ENCODE measurements at regions not wholly inside any gene's neighbourhood (a gene's known extent, or its start where the extent isn't known, plus 50 kb on each side); places are given as distances from the start of the nearest gene placed in this dataset.
"Not testable (repeated sequence)": the region's sequence is repeated elsewhere in the genome, so short reads cannot be mapped to it uniquely, and the experiment has no call there.

DNA sequence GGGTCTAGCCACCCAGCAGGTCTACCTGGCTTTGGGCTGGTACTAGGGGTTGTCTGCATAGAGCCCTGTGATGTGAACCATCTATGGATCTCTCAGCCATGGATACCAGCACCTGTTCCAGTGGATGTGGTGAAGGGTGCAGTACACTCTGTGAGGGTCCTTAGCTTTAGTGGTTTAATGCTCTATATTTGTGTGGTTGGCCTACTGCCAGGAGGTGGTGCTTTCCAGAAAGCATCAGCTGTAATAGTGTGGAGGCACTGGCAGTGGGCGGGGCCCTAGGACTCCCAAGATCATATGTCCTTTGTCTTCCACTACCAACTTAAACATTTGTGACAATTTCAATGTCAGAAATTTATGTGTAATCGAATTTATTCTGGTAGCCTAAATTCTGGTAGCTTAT lies 1065.1 kb downstream of the RPIA start:
- H3K27me3 ChIP-seq (ENCODE audit: control insufficient read depth, insufficient read depth, low read length); H3K4me3 ChIP-seq (ENCODE audit: insufficient read depth, low read depth, low read length); DNase-seq; H3K36me3 ChIP-seq (replicated peaks; ENCODE audit: control insufficient read depth, insufficient read depth, low read length): not testable (repeated sequence)

DNA sequence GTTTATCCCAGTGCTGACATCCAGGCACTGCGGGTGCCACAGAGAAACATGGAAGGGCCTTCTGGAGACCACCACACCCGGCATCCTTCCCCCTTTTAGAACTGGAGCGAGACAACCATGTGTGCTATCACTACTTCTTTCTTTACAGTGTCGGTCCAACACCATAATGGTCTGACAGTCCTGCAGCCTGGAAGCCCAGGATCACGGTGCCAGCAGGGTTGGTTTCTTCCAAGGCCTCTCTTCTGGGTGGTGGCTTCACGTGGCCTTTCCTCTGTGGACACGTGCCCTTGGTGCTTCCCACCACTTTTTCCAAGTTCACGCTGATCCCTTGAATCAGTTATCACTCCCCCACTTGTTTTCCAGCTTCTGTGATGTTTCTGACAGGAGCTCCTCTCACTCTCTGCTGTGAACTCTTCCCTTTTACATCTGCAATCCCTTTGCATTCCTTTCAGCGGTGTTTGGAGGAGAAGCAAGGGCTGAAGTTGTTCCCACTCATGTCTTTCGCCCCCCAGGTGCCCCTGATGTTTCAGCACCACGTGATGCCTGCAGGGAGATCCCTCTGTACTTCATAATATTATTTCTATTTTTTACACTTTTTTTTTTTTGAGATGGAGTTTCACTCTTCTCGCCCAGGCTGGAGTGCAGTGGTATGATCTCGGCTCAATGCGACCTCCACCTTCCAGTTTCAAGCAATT lies 1067.0 kb downstream of the RPIA start:
- not testable (repeated sequence) for DNase-seq; H3K36me3 ChIP-seq (replicated peaks; ENCODE audit: control insufficient read depth, insufficient read depth, low read length); H3K27me3 ChIP-seq (ENCODE audit: control insufficient read depth, insufficient read depth, low read length); H3K4me3 ChIP-seq (ENCODE audit: insufficient read depth, low read depth, low read length)

- H3K27me3 ChIP-seq (ENCODE audit: control insufficient read depth, insufficient read depth, low read length), result not testable (repeated sequence)
Observed at GRCh38 chr2:89760762-89761161, 1069.3 kb downstream of the RPIA start.

GRCh38 chr2:89761171-89761570 lies 1069.7 kb downstream of the RPIA start:
- not testable (repeated sequence) for H3K4me3 ChIP-seq (ENCODE audit: insufficient read depth, low read depth, low read length); H3K27me3 ChIP-seq (ENCODE audit: control insufficient read depth, insufficient read depth, low read length); DNase-seq; H3K36me3 ChIP-seq (replicated peaks; ENCODE audit: control insufficient read depth, insufficient read depth, low read length)

More at GRCh38 chr2:89760762-89761161, 1069.3 kb downstream of the RPIA start:
- not testable (repeated sequence) for DNase-seq; H3K4me3 ChIP-seq (ENCODE audit: insufficient read depth, low read depth, low read length); H3K36me3 ChIP-seq (replicated peaks; ENCODE audit: control insufficient read depth, insufficient read depth, low read length)

DNA sequence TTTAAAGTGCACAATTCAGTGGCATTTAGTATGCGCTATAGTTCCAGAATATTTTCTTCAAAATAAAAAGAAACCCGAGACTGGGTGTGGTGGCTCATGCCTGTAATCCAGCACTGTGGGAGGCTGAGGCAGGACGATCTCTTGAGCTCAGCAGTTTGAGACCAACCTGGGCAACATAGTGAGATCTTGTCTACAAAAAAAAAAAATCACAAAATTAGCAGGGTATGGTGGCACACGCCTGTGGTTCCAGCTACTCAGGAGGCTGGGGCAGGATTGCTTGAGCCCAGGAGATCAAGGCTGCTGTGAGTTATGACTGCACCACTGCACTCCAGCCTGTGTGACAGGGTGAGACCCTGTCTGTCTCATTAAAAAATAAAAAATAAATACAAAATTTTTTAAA lies 1070.4 kb downstream of the RPIA start:
- not testable (repeated sequence) for H3K36me3 ChIP-seq (replicated peaks; ENCODE audit: control insufficient read depth, insufficient read depth, low read length); DNase-seq; H3K27me3 ChIP-seq (ENCODE audit: control insufficient read depth, insufficient read depth, low read length); H3K4me3 ChIP-seq (ENCODE audit: insufficient read depth, low read depth, low read length)

DNA sequence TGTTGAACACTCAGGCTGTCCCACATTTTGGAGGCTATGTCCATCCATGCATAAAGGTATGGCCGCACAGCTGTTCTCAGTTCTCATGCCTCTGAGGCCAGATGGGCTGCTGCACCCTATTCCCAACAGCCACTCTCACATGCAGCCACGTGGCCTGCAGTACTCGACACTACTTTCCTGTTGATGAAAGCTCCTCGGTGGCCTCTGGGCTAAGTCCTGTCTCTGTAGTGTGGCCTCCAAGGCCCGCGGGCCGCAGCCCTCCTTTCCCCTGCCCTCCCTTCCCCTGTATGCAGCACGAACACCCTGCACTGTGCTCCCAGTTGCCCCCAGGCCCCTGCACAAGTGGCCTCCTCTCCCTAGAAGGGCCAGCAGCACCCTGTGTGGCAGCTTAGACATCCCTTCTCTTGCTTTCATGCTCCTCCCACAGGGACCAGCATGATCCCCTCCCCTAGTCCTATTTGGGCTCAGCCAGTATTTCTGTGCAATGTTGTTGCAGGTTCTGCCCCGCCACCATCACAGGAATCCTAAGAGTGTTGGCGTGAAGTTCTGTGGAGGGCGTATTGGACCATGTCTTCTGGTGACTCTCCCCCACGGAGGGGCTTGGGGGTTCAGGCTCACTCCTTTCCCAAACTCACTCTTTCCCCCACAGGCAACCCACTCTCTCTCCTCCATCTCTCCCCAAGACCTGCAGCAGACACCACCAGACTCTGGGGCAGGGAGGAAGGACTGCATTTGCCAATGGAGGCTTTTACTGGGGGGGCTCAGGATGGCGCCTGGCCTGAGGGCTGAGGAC lies 1071.2 kb downstream of the RPIA start:
- not testable (repeated sequence) for H3K27me3 ChIP-seq (ENCODE audit: control insufficient read depth, insufficient read depth, low read length); H3K4me3 ChIP-seq (ENCODE audit: insufficient read depth, low read depth, low read length); H3K36me3 ChIP-seq (replicated peaks; ENCODE audit: control insufficient read depth, insufficient read depth, low read length)
- DNase-seq, result peak; percentile 4

DNA sequence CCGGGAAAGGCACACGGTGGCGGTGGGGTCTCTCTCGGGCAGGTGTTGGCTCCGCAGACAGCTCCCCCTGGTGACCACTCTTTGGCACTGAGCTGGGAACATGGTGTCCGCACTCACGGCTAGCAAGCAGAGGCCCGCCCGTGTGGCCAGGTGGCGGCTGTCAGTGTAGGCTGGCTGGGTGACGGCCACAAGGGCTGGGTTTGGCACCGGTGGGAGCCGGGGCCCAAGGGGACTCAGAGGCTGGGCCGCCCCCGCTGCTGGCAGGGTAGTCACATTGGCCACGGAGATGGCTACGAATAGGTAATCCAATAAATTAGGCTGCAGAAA lies 1071.7 kb downstream of the RPIA start:
- Histone ChIP-seq H3K27me3 (ENCODE audit: control insufficient read depth, insufficient read depth, low read length) (no peaks in the 10 kb centered on the region), H3K36me3 (replicated peaks; ENCODE audit: control insufficient read depth, insufficient read depth, low read length) (no peaks in the 10 kb centered on the region), H3K4me3 (ENCODE audit: insufficient read depth, low read depth, low read length) (no peak overlapping the region)
- DNase-seq, result peak; percentile 38

GRCh38 chr2:89763581-89764485 lies 1072.4 kb downstream of the RPIA start:
- DNase-seq, result peak; percentile 17

DNA sequence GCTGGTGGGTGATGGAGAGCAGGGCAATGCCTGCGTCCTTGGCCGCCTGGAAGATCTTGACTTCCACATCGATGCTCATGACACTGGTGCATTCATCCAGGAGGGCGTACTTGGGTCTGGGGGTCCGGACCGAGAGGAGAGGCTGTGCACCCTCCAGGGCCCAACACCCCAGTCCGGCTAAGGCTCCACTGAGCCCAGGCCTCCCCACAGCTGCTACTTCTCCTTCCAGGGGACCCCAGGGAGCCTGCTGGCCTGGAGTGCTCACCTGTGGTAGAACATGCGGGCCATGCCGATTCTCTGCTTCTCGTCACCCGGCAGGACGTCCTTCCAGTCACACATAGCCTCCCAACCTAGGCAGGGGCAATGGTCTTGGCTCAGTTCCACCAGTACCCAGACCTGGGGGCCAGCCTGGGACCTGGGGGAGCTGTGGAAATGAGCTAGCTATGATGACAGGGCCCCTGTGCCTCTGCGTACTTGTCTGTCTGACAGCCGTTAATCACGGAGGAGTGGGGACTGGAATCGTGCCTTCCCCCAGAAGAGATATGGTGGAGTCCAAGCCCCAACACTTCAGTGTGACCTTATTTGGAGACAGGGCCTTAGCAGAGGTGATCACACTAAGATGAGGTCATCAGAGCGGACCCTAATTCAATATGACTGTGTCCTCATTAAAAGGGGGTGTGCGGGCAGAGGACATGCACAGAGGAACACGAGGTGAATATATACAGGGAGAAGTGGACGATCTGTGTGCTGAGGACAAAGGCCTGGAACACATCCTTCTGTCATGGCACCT lies 1073.3 kb downstream of the RPIA start:
- peak; percentile 14 for DNase-seq
- H3K36me3 ChIP-seq (replicated peaks; ENCODE audit: control insufficient read depth, insufficient read depth, low read length); H3K27me3 ChIP-seq (ENCODE audit: control insufficient read depth, insufficient read depth, low read length); H3K4me3 ChIP-seq (ENCODE audit: insufficient read depth, low read depth, low read length): not testable (repeated sequence)

More at GRCh38 chr2:89763581-89764485, 1072.4 kb downstream of the RPIA start:
- Histone ChIP-seq H3K36me3 (replicated peaks; ENCODE audit: control insufficient read depth, insufficient read depth, low read length) (no peaks in the 10 kb centered on the region), H3K27me3 (ENCODE audit: control insufficient read depth, insufficient read depth, low read length) (no peaks in the 10 kb centered on the region), H3K4me3 (ENCODE audit: insufficient read depth, low read depth, low read length) (no peak overlapping the region)

DNA sequence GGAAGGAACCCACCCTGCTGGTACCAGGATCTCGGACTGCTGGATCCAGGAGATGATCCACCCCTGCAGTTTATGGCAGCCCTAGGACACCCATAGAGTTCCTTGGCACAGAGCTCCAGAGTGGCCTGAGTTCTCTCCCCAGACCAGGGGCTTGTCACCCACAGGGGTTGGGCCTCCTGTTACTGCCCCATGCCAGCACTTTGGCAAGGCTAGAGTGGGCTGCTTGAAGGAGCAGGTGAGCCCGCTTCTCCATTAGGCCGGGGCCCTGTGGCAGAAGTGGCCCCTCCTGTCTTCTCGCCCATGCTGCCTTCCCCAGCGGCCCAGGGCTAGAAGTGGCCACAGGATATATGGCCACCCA lies 1073.9 kb downstream of the RPIA start:
- not testable (repeated sequence) for H3K27me3 ChIP-seq (ENCODE audit: control insufficient read depth, insufficient read depth, low read length); H3K36me3 ChIP-seq (replicated peaks; ENCODE audit: control insufficient read depth, insufficient read depth, low read length); H3K4me3 ChIP-seq (ENCODE audit: insufficient read depth, low read depth, low read length)
- peak; percentile 3 for DNase-seq

GRCh38 chr2:89766141-89766990 lies 1074.9 kb downstream of the RPIA start:
- H3K36me3 ChIP-seq (replicated peaks; ENCODE audit: control insufficient read depth, insufficient read depth, low read length); H3K27me3 ChIP-seq (ENCODE audit: control insufficient read depth, insufficient read depth, low read length); H3K4me3 ChIP-seq (ENCODE audit: insufficient read depth, low read depth, low read length): not testable (repeated sequence)
- DNase-seq, result peak; percentile 3

DNA sequence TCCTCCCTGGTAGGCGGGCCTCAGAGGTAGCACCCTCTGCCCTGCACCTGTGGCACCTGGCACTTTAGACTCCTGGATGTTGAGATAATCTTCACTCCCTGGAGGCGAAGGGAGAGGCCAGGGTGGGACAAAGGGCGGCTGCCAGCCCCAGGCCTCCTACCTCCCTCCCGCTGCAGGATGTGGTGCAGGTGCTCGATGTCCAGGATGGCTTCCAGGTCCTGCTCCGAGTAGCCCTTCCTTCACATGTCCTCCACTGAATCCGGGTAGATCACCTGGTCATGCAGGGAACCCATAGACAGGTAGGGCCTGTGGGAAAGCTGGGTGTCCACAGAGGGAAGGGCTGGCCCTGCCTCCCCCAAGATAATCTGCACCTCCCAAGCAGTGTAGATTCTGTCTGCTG lies 1075.6 kb downstream of the RPIA start:
- not testable (repeated sequence) for H3K27me3 ChIP-seq (ENCODE audit: control insufficient read depth, insufficient read depth, low read length); H3K4me3 ChIP-seq (ENCODE audit: insufficient read depth, low read depth, low read length); H3K36me3 ChIP-seq (replicated peaks; ENCODE audit: control insufficient read depth, insufficient read depth, low read length)
- peak; percentile 7 for DNase-seq

DNA sequence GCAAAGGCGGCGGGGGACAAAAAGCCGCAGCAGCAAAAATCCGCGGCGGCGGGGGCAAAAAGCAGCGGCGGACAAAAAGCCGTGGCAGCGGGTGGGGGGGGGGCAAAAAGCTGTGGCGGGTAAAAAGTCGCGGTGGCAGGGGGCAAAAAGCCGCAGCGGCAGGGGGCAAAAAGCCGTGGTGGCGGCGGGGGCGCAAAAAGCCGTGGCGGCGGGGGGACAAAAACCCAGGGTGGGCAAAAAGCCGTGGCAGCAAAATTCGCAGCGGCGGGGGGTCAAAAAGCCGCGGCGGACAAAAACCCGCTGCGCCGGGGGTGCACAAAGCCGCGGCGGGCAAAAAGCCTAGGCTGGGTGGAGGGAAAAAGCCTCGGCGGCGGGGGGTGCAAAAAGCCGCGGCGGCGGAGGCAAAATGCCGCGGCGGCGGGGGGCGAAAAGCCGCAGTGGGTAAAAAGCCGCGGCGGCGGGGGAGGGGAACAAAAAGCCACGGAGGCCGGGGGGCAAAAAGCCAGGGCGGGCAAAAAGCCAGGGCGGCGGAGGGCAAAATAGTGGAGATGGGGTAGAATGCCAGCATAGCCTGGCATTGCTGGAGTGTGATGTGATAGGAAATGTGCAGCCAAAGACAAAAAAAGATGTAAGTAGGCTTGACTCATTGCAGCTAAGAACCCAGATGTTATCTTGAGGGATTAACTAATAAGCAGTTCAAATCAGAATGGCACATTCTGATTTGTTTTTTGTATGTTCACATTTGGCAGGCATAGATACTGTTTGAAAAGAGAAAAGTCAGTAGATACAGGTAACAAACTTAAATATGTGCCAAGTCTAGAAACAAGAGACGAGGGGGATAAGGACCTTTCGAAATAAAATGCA lies 1076.3 kb downstream of the RPIA start:
- DNase-seq, result peak; percentile 23
- Histone ChIP-seq H3K4me3 (ENCODE audit: insufficient read depth, low read depth, low read length) (no peak overlapping the region), H3K36me3 (replicated peaks; ENCODE audit: control insufficient read depth, insufficient read depth, low read length) (no peaks in the 10 kb centered on the region), H3K27me3 (ENCODE audit: control insufficient read depth, insufficient read depth, low read length) (no peaks in the 10 kb centered on the region)

Measured in H7 (cell line).